A673 (cell line): ENCODE measurements at regions not wholly inside any gene's neighbourhood (a gene's known extent, or its start where the extent isn't known, plus 50 kb on each side); places are given as distances from the start of the nearest gene placed in this dataset.
A peak's percentile ranks its signal among the peaks of the same experiment; 100 is the strongest.

Source experiments
- BruUV-seq: library from RNA; stranded (reverse); fragments of 400-500 nt; replicated peaks from 2 replicates; lab custom pipeline; 2021; lab: Mats Ljungman, UMichigan
- CTCF ChIA-PET: fragments of 300-600 bp; sonication (Branson Sonifier 250); formaldehyde crosslinking; loops from one replicate; lab custom pipeline; 2022; ENCODE audit warnings: antibody characterized with exemption; lab: Charles Lee
- POLR2A ChIA-PET: fragments of 300-600 bp; sonication (Branson Sonifier 250); formaldehyde crosslinking; loops from one replicate; lab custom pipeline; 2022; ENCODE audit warnings: antibody characterized with exemption; ENCODE audit not compliant: low non-redundant PET; lab: Charles Lee
- DNase-seq: peaks from one replicate; pipeline ENCODE4 v3.0.0-alpha.2; 2015; ENCODE audit warnings: low spot score
- H3K27ac ChIP-seq: fragments of 200-600 bp; sonication (generic); 2 replicates; pipeline ENCODE4 v1.5.1; 2016; ENCODE audit warnings: mixed run types, low read depth, mild to moderate bottlenecking, mixed read lengths, antibody characterized with exemption, low read length; ENCODE audit not compliant: poor library complexity, severe bottlenecking
- H3K27me3 ChIP-seq: fragments of 200-600 bp; sonication (generic); replicated peaks from 2 replicates; pipeline ENCODE4 v1.6.1; 2017; ENCODE audit warnings: mixed run types, low read depth, mild to moderate bottlenecking, mixed read lengths, antibody characterized with exemption, low read length; ENCODE audit not compliant: insufficient read depth, poor library complexity
- H3K36me3 ChIP-seq: fragments of 200-600 bp; sonication (generic); 2 replicates; pipeline ENCODE4 v1.6.1; 2016; ENCODE audit warnings: mixed run types, mild to moderate bottlenecking, mixed read lengths, antibody characterized with exemption, low read length; ENCODE audit not compliant: insufficient read depth, poor library complexity, severe bottlenecking
- H3K4me1 ChIP-seq: fragments of 200-600 bp; sonication (generic); 2 replicates; pipeline ENCODE4 v1.6.1; 2017; ENCODE audit warnings: mixed run types, mild to moderate bottlenecking, mixed read lengths, antibody characterized with exemption, low read length; ENCODE audit not compliant: insufficient read depth, poor library complexity, severe bottlenecking
- H3K4me3 ChIP-seq: fragments of 200-600 bp; sonication (generic); 2 replicates; pipeline ENCODE4 v1.5.1; 2016; ENCODE audit warnings: low read depth, mixed run types, mild to moderate bottlenecking, mixed read lengths, low read length; ENCODE audit not compliant: poor library complexity, severe bottlenecking
- H3K9me3 ChIP-seq: fragments of 200-600 bp; sonication (generic); 2 replicates; pipeline ENCODE4 v1.6.1; 2016; ENCODE audit warnings: mixed run types, low read depth, mild to moderate bottlenecking, mixed read lengths, antibody characterized with exemption, low read length; ENCODE audit not compliant: poor library complexity, severe bottlenecking
- CTCF ChIP-seq: fragments of 300-800, 200-600 bp; sonication (generic); conservative IDR thresholded peaks from 2 replicates; pipeline ENCODE4 v1.5.1; 2017; ENCODE audit warnings: low read depth, mild to moderate bottlenecking, antibody characterized with exemption, low read length, moderate library complexity, mixed read lengths
- EZH2 ChIP-seq: fragments of 200-600 bp; sonication (generic); IDR thresholded peaks from 2 replicates; pipeline ENCODE4 v1.6.1; 2017; ENCODE audit warnings: borderline replicate concordance, low read depth, mild to moderate bottlenecking, mixed read lengths, antibody characterized with exemption, low read length; ENCODE audit not compliant: poor library complexity, severe bottlenecking
- intact Hi-C: fragments of 100-400 bp; cut with micrococcal nuclease; formaldehyde crosslinking; loops from one replicate; pipeline ENCODE4 v1.10.0; 2022; ENCODE audit not compliant: unreplicated experiment

- H3K36me3 ChIP-seq: no peaks in the 10 kb centered on the region
- H3K27ac ChIP-seq: no peak overlapping the region
- CTCF ChIA-PET: no interaction called here
- POLR2A ChIA-PET: interaction anchor here (0.7 kb wide), 1 partner anchor 260 kb away, joined by 3 read pairs; no protein-coding TSS in a partner anchor
- H3K27me3 ChIP-seq: no peaks in the 10 kb centered on the region
- H3K4me1 ChIP-seq: peaks cover 4% of the 10 kb centered on the region
- no peak overlapping the region for H3K4me3 ChIP-seq
- no peaks in the 10 kb centered on the region for H3K9me3 ChIP-seq
- TF ChIP-seq EZH2 (no peak), CTCF (no peak)
- intact Hi-C loops: no loop called here
- DNase-seq: no peak
- BruUV-seq: no TSS peak
These were observed 94.4 kb downstream of the TMCO5A start for GRCh38 chr15:38028869-38029268.

GRCh38 chr15:38029736-38030135 is 95.3 kb downstream of the TMCO5A start:
- Histone ChIP-seq H3K27me3 (no peaks in the 10 kb centered on the region), H3K4me3 (no peak overlapping the region), H3K36me3 (no peaks in the 10 kb centered on the region), H3K9me3 (no peaks in the 10 kb centered on the region), H3K27ac (no peak overlapping the region), H3K4me1 (peaks cover 4% of the 10 kb centered on the region)
- no TSS peak for BruUV-seq
- TF ChIP-seq EZH2 (no peak), CTCF (no peak)
- ChIA-PET CTCF (no interaction called here), POLR2A (no interaction called here)
- intact Hi-C loops: no loop called here
- peak; percentile 67 for DNase-seq

GRCh38 chr15:38030609-38031008 is 96.2 kb downstream of the TMCO5A start:
- BruUV-seq: no TSS peak
- H3K36me3 ChIP-seq: no peaks in the 10 kb centered on the region
- H3K9me3 ChIP-seq: no peaks in the 10 kb centered on the region
- TF ChIP-seq EZH2 (no peak), CTCF (no peak)
- H3K4me1 ChIP-seq: peaks cover 4% of the 10 kb centered on the region
- POLR2A ChIA-PET: no interaction called here
- DNase-seq: no peak
- intact Hi-C loops: no loop called here
- H3K27ac ChIP-seq: no peak overlapping the region
- no peak overlapping the region for H3K4me3 ChIP-seq
- CTCF ChIA-PET: no interaction called here
- no peaks in the 10 kb centered on the region for H3K27me3 ChIP-seq
